GM19397 (cell line): ENCODE measurements at regions not wholly inside any gene's neighbourhood (a gene's known extent, or its start where the extent isn't known, plus 50 kb on each side); places are given as distances from the start of the nearest gene placed in this dataset.

Experiments used
- ATAC-seq: cut with Tn5 transposase; IDR thresholded peaks from one replicate; pipeline ENCODE4 v1.9.1; 2021; ENCODE audit warnings: mild to moderate bottlenecking, moderate library complexity; ENCODE audit not compliant: unreplicated experiment

DNA sequence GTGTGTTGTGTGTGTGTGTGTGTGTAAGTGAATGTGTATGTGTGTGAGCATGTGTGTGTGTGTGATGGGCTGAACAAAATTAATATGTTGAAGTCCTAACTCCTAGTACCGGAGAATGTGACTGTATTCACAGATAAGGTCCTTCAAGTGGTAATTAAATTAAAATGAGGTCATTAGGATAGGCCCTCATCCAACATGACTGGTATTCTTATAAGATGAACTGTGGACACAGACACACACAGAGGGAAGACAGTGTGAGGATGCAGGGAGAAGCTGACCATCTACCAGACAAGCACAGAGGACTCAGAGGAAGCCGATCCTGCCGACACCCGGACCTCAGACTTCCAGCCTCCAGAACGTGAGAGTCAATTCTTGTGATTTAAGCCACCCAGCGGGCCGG lies 91.2 kb upstream of the PGBD5 start:
- ATAC-seq: no peak

DNA sequence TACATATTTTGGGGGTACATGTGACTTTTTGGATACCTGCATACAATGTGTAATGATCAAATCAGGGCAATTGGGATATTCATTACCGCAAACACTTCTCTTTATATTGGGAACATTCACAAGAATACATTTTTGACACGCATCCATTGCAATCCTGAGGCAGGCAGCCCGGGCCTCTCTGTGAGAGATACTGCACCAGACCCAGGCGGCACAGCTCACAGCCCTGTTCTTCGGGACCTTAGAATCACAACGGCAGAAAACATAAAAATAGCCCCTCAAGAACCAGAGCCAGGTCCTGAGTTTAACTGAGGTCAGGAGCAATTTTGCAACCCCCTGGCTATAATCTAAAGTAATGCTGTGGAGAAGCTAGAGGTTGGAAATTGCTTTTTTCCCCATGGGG lies 90.8 kb upstream of the PGBD5 start:
- no peak for ATAC-seq

- no peak for ATAC-seq
Measured at GRCh38 chr1:230515451-230516145, 89.5 kb upstream of the PGBD5 start.

- no peak for ATAC-seq
Measured at GRCh38 chr1:230510496-230510895, 84.4 kb upstream of the PGBD5 start.

DNA sequence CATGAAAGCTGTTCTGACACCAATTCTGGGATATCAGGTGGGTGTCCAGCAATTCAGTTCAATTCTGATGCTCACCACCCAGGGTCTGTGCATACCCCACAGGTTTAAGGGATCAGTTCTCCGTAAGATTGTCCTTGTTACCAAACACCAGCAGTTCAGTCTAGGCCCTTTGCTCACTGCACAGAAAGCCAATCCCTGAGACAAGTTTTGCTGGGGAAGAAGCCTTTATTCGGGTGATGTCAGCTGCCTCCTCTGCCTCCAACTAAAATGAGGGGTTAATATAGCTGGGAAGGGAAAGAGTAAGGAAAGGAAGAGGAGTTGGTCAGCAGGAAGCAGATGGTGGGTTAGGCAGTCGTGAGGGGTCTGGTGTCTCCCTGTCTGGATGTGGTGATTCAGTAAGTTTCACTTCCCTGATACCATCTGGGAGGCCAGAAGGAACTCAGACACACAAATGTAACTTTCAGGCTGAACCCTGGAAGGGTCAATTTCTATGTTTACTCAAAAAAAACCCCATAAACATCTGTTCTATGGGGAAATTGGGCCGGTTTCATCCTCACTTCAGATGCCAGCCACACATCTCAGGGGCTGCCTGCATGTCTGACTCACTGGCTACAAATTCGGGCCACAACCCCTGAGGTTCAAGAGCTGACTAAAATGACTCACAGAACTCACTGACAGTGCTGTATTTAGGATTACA lies 83.3 kb upstream of the PGBD5 start:
- peak; percentile 51 for ATAC-seq

GRCh38 chr1:230507666-230508402 lies 81.7 kb upstream of the PGBD5 start:
- ATAC-seq: no peak

GRCh38 chr1:230507236-230507635 lies 81.1 kb upstream of the PGBD5 start:
- ATAC-seq: no peak

DNA sequence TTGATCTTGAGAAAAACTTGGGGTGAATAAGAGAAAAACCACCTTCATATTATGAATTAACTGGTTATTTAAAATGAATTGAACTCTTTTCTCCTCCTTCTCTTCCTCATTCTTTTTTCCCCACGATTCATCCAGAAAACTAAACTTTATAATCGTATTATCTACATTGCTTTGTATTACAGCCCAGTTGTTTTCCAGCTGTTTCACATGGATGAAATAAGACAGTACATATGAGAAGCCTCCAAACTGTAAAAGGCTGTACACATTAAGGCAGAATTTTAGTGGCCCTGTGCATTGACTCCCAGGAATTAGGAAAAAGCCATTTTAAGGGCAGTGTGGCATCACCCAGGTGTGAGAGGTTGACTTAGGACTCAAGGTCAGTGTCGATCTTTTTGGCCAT lies 80.3 kb upstream of the PGBD5 start:
- ATAC-seq: no peak

DNA sequence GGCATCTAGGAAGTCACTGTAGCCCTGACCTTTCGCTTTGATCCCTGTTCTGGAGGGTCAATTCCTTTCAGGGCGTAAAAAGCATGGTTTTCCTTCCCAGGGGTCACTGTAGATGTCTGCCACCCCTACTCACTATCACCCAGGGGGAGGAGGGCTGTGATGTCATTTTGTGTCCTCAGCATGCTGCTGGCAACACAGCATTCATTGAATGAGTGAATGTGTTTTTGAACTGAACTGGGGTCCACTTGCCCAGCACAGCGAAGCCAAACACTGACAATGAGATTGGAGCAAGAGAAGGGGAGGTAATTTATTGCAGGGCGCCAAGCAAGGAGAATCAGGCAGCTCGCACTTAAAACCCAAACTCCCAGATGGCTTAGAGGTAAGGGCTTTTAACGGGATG lies 78.2 kb upstream of the PGBD5 start:
- ATAC-seq: no peak

DNA sequence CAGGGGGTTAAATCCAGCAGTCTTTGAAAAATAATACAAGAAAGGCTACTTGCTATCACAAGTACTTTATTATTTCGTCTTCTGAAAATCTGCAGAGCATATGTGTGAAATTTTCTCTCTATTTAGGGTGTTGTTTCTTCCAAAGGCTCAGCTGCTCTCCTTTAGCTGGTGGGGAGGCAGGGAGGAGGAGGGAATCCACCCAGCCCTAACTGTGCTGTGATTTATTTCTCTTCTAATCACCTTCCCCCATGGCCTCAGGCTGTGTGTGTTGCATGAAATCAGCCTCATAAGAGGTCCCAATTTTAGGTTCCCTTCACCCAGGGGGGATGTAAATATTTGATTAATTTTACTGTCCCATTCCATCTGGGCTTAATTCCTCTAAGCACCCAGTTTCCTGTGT lies 77.6 kb upstream of the PGBD5 start:
- no peak for ATAC-seq

GRCh38 chr1:230502996-230503395 lies 76.9 kb upstream of the PGBD5 start:
- ATAC-seq: no peak

DNA sequence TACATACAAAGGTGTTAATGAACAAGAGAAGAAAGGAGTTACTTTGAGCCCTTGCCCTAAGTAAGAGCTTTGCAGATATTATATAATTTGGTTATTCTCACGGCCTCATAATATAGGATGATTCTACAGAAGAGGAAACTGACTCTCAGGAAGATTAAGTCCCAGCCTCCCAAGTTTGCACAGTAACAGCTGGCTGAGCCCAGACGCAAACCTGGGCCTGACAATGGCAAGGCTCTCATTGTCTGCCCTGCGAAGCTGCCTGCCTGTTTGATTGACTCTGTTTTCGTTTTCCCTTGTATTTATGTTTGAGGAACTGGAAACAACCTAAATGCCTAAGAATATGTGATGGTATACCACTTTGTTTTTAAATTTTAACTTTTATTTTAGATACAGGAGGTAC lies 76.2 kb upstream of the PGBD5 start:
- no peak for ATAC-seq

DNA sequence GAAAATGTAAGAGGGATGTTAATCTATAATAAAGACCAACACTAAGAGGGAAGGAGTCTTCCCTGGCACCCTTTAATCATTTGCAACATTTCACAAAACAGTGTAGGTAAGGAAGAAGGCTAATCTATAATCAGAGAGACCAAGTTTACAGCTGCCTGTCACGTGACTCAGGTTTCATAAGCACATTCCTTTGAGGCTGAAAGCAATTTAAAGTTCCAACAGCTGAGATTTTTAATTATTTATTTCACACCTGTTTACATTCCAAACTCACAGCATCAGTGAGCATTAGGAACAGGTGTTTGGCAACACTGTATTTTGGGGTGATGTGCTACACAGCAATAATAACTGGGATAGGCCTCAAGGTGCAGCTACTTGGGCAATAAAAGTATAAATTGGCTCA lies 75.7 kb upstream of the PGBD5 start:
- ATAC-seq: no peak

- no peak for ATAC-seq
Measured at GRCh38 chr1:230501242-230501641, 75.1 kb upstream of the PGBD5 start.

DNA sequence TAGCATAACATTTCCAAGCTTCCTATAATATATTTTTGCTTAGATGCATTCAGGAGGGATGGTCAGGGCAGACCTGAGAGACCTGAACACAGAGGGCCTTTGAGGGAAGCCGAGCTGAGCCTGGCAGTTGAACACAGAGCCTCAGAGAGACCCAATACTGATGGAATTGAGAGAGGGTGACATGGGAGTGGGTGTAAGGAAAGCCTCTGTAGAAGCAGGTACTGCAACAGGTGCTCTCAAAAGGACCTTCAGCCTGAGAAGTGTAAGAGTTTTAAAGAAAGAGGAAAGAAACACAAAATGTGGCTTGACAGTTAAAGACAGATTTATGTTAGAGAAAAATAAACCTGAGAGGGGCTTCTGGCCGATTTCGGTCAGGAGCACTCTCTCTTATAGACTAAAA lies 73.9 kb upstream of the PGBD5 start:
- no peak for ATAC-seq

DNA sequence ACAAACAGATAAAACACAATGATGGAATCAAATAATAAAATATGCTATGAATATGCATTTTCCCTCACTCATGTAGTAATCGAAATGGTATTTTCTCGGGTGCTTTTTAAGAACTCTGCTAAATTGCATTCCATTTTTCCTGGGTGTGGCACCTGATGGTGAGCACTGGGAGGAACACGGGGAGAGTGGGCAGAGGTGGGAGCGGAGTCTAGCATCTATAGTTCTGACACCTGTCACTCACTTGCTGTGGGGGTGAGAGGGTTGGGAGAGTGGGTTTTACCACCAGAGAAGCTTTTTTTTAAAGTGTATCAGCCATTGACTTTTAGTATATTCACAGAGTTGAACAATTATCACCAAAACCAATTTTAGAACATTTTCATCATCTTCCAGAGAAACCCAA lies 73.4 kb upstream of the PGBD5 start:
- no peak for ATAC-seq

DNA sequence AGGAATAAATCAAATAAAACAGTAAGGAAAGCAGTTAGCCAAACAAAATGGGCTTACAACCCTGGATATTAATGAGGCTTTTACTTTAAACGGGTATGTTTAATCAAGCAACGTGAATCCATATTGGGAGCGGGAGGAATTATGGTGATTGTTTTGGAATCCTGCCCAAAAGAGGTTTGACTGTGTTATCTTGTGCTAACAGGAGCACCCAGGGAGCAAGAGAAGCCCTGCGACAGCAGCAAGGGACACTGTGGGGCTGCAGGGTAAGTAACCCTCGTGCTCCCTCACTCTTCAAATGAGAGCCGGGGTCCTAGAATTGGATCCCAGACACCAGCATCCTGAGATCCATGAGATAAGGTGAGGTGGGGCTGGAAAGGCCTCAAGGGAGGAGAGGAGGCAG lies 72.6 kb upstream of the PGBD5 start:
- no peak for ATAC-seq

- ATAC-seq: no peak
Measured at GRCh38 chr1:230496451-230496850, 70.3 kb upstream of the PGBD5 start.

GRCh38 chr1:230495891-230496385 lies 69.8 kb upstream of the PGBD5 start:
- ATAC-seq: no peak

GRCh38 chr1:230495076-230495475 lies 68.9 kb upstream of the PGBD5 start:
- no peak for ATAC-seq

DNA sequence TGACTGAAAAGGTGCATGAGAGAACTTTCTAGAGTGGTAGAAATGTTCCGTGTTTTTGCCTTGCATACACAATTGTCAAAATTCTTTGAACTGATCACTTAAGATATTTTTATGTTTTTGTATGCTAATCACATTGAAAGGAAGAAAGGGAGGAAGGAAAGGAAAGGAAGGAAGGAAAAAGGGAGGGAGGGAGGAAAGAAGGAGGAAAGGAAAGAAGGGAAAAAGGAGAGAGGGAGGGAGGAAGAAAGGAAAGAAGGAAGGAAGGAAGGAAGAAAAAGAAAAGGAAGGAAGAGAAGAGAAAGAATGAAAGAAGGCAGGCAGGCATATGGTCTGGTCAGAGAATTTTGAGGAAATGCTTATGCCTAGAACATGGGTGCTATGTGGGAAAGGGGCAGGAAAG lies 68.4 kb upstream of the PGBD5 start:
- no peak for ATAC-seq

DNA sequence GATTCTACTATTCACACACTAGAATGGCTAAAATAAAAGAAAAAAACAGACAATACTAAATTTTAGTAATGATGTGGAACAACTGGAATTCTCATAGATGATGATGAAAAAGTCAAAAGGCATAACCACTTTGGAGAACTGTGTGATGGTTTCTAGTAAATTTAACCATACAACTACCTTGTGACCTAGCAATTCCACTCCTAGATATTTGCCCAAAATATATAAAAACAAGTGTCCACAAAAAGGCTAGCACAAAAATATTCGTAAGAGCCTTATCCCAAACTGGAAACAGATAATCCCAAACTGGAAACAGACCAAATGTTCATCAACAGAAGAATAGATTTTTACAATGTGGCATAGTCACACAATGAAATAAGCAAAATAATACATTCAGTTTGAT lies 67.9 kb upstream of the PGBD5 start:
- no peak for ATAC-seq
